GM23338 (cell line): ENCODE measurements at regions not wholly inside any gene's neighbourhood (a gene's known extent, or its start where the extent isn't known, plus 50 kb on each side); places are given as distances from the start of the nearest gene placed in this dataset.

Experiments
- ATAC-seq: fragments of 200-7000 bp; cut with Tn5 transposase; 3 replicates; pipeline ENCODE4 v1.9.1; 2020
- DNase-seq: peaks from one replicate; pipeline ENCODE4 v3.0.0-alpha.2; 2015; ENCODE audit warnings: low spot score
- H2AFZ ChIP-seq: fragments of 200-600 bp; sonication (generic); 2 replicates; pipeline ENCODE4 v1.8.0; 2016; ENCODE audit warnings: antibody characterized with exemption, mild to moderate bottlenecking, moderate library complexity
- H3F3A ChIP-seq: fragments of 200-600 bp; sonication (generic); replicated peaks from 2 replicates; pipeline ENCODE4 v1.8.0; 2017; ENCODE audit warnings: antibody characterized with exemption, mixed run types, low read depth
- H3K27ac ChIP-seq: fragments of 200-600 bp; sonication (generic); 2 replicates; pipeline ENCODE4 v1.6.1; 2016; ENCODE audit warnings: low read depth
- H3K27me3 ChIP-seq: fragments of 200-600 bp; sonication (generic); 2 replicates; pipeline ENCODE4 v1.8.0; 2016; ENCODE audit warnings: mild to moderate bottlenecking, mixed run types, moderate library complexity; ENCODE audit not compliant: insufficient read depth
- H3K36me3 ChIP-seq: fragments of 200-600 bp; sonication (generic); 2 replicates; pipeline ENCODE4 v1.8.0; 2016; ENCODE audit warnings: mild to moderate bottlenecking; ENCODE audit not compliant: insufficient read depth
- H3K4me1 ChIP-seq: fragments of 200-600 bp; sonication (generic); 2 replicates; pipeline ENCODE4 v1.8.0; 2016; ENCODE audit warnings: mild to moderate bottlenecking, moderate library complexity; ENCODE audit not compliant: insufficient read depth
- H3K4me2 ChIP-seq: fragments of 200-600 bp; sonication (generic); 2 replicates; pipeline ENCODE4 v1.7.1; 2017; ENCODE audit warnings: mixed run types
- H3K4me3 ChIP-seq: fragments of 200-600 bp; sonication (generic); 2 replicates; pipeline ENCODE4 v1.6.1; 2016; ENCODE audit warnings: mixed run types
- H3K79me2 ChIP-seq: fragments of 200-600 bp; sonication (generic); replicated peaks from 2 replicates; pipeline ENCODE4 v1.8.0; 2017; ENCODE audit warnings: mild to moderate bottlenecking; ENCODE audit not compliant: insufficient read depth
- H3K9me2 ChIP-seq: fragments of 200-600 bp; sonication (generic); 2 replicates; pipeline ENCODE4 v1.8.0; 2017; ENCODE audit not compliant: insufficient read depth
- H4K20me1 ChIP-seq: fragments of 200-600 bp; sonication (generic); replicated peaks from 2 replicates; pipeline ENCODE4 v1.8.0; 2017; ENCODE audit warnings: mild to moderate bottlenecking; ENCODE audit not compliant: insufficient read depth
- H3K27ac Mint-ChIP-seq: 2 replicates; pipeline ENCODE4 v1.8.0; 2020; ENCODE audit warnings: inconsistent platforms, mild to moderate bottlenecking, moderate library complexity, mixed read lengths
- H3K27me3 Mint-ChIP-seq: 3 replicates; pipeline ENCODE4 v1.8.0; 2022; ENCODE audit warnings: low read depth, mild to moderate bottlenecking, moderate library complexity, mixed read lengths, inconsistent platforms; ENCODE audit not compliant: insufficient read depth, poor library complexity
- H3K36me3 Mint-ChIP-seq: 3 replicates; pipeline ENCODE4 v1.8.0; 2021; ENCODE audit warnings: low read depth, mild to moderate bottlenecking, inconsistent platforms, moderate library complexity, mixed read lengths
- H3K4me1 Mint-ChIP-seq: 3 replicates; pipeline ENCODE4 v1.8.0; 2020; ENCODE audit warnings: mild to moderate bottlenecking, inconsistent platforms, mixed read lengths
- H3K4me3 Mint-ChIP-seq: 3 replicates; pipeline ENCODE4 v1.8.0; 2021; ENCODE audit warnings: moderate library complexity, mild to moderate bottlenecking, inconsistent platforms, mixed read lengths
- H3K9me3 Mint-ChIP-seq: 3 replicates; pipeline ENCODE4 v1.8.0; 2020; ENCODE audit warnings: moderate library complexity, mild to moderate bottlenecking, inconsistent platforms, mixed read lengths
- EZH2 ChIP-seq: fragments of 200-600 bp; sonication (generic); IDR thresholded peaks from one replicate; pipeline ENCODE4 v1.8.0; 2017; ENCODE audit warnings: antibody characterized with exemption, mild to moderate bottlenecking, low read depth; ENCODE audit not compliant: unreplicated experiment
- EZH2phosphoT487 ChIP-seq: fragments of 200-600 bp; sonication (generic); IDR thresholded peaks from one replicate; pipeline ENCODE4 v1.8.1; 2018; ENCODE audit warnings: antibody characterized with exemption; ENCODE audit not compliant: unreplicated experiment
- JUNB ChIP-seq: IDR thresholded peaks from one replicate; pipeline ENCODE4 v1.6.1; 2016; ENCODE audit warnings: antibody characterized with exemption; ENCODE audit not compliant: unreplicated experiment
- NANOG ChIP-seq: IDR thresholded peaks from 2 replicates; pipeline ENCODE4 v1.6.1; 2016; ENCODE audit warnings: antibody characterized with exemption, borderline replicate concordance
- POLR2AphosphoS5 ChIP-seq: IDR thresholded peaks from 2 replicates; pipeline ENCODE4 v1.6.1; 2016; ENCODE audit warnings: antibody characterized with exemption, low read depth
- STAT1 ChIP-seq: IDR thresholded peaks from one replicate; pipeline ENCODE4 v1.6.1; 2016; ENCODE audit warnings: antibody characterized with exemption; ENCODE audit not compliant: unreplicated experiment
- ZNF114 ChIP-seq: fragments of 250-450 bp; sonication (Bioruptor Pico); IDR thresholded peaks from 2 replicates; pipeline ENCODE4 v1.5.0; 2020; ENCODE audit warnings: mild to moderate bottlenecking, moderate library complexity
- ZNF331 ChIP-seq: fragments of 250-450 bp; sonication (Bioruptor Pico); IDR thresholded peaks from 2 replicates; pipeline ENCODE4 v1.5.0; 2020; ENCODE audit warnings: low read depth, mild to moderate bottlenecking, moderate library complexity
- TF ChIP-seq, protein P1 (sequence below): IDR thresholded peaks from 2 replicates; pipeline ENCODE4 v1.6.1; 2016; ENCODE audit warnings: antibody characterized with exemption
- TF ChIP-seq, protein P2 (sequence below): IDR thresholded peaks from one replicate; pipeline ENCODE4 v1.6.1; 2018; ENCODE audit warnings: antibody characterized with exemption; ENCODE audit not compliant: unreplicated experiment
- TF ChIP-seq, protein P3 (sequence below): fragments of 250-450 bp; sonication (Bioruptor Pico); IDR thresholded peaks from 2 replicates; pipeline ENCODE4 v1.5.0; 2020; ENCODE audit warnings: mild to moderate bottlenecking, moderate library complexity

DNA sequence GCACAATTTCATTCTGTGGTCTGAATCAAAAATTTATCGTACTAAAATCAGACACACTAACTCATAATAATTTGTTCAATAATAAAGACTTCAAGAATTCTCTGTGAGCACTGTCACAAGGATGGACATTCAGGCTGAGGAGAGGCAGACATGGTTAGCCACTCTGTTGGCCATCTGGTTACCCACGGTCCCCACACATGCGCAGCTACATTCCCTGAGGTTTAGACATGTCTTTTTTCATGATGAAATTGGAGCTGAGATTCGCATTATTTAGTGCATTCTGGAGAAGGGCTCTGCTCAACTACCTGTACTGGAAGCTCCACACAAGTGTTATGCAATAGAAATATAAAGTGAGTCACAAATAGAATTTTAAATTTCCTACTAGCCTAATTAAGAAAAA is 156.9 kb downstream of the SUCNR1 start (continued):
- TF ChIP-seq, protein P1, sequence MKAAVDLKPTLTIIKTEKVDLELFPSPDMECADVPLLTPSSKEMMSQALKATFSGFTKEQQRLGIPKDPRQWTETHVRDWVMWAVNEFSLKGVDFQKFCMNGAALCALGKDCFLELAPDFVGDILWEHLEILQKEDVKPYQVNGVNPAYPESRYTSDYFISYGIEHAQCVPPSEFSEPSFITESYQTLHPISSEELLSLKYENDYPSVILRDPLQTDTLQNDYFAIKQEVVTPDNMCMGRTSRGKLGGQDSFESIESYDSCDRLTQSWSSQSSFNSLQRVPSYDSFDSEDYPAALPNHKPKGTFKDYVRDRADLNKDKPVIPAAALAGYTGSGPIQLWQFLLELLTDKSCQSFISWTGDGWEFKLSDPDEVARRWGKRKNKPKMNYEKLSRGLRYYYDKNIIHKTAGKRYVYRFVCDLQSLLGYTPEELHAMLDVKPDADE, result no peak
- TF ChIP-seq POLR2AphosphoS5 (no peak), STAT1 (no peak), JUNB (no peak), NANOG (no peak), ZNF331 (CRISPR knock-in tag) (no peak), EZH2phosphoT487 (no peak)
- TF ChIP-seq, protein P2, sequence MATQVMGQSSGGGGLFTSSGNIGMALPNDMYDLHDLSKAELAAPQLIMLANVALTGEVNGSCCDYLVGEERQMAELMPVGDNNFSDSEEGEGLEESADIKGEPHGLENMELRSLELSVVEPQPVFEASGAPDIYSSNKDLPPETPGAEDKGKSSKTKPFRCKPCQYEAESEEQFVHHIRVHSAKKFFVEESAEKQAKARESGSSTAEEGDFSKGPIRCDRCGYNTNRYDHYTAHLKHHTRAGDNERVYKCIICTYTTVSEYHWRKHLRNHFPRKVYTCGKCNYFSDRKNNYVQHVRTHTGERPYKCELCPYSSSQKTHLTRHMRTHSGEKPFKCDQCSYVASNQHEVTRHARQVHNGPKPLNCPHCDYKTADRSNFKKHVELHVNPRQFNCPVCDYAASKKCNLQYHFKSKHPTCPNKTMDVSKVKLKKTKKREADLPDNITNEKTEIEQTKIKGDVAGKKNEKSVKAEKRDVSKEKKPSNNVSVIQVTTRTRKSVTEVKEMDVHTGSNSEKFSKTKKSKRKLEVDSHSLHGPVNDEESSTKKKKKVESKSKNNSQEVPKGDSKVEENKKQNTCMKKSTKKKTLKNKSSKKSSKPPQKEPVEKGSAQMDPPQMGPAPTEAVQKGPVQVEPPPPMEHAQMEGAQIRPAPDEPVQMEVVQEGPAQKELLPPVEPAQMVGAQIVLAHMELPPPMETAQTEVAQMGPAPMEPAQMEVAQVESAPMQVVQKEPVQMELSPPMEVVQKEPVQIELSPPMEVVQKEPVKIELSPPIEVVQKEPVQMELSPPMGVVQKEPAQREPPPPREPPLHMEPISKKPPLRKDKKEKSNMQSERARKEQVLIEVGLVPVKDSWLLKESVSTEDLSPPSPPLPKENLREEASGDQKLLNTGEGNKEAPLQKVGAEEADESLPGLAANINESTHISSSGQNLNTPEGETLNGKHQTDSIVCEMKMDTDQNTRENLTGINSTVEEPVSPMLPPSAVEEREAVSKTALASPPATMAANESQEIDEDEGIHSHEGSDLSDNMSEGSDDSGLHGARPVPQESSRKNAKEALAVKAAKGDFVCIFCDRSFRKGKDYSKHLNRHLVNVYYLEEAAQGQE, result no peak

DNA sequence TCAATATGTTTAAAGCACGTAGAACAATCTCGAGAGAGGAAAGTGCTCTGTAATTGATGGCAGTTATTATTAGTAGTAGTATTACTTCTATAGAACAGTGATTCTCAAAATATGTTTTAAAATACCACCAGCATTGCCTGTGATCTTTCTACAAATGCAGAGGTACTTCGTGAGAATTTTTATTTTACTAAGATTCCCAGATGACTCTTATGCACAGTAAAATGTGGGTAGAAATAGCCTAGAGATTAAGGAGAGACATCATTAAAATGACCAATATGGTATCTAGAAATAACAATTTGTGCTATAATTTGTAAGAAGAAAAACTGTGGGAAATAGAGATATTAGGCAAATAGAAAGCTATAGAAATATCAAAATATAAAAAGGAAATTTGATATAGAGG is 157.9 kb downstream of the SUCNR1 start:
- Mint-ChIP-seq H3K36me3 (peaks cover 27% of the 10 kb centered on the region; the same call in 2 of the 3 replicates), H3K4me1 (peaks cover 5% of the 10 kb centered on the region; the same call in 2 of the 3 replicates), H3K27me3 (no peaks in the 10 kb centered on the region), H3K9me3 (peaks cover 31% of the 10 kb centered on the region), H3K4me3 (no peak overlapping the region), H3K27ac (no peak overlapping the region)
- Histone ChIP-seq H3F3A (no peaks in the 10 kb centered on the region), H3K27me3 (no peaks in the 10 kb centered on the region), H3K36me3 (no peaks in the 10 kb centered on the region), H2AFZ (no peak overlapping the region), H3K4me3 (no peak overlapping the region), H3K79me2 (no peaks in the 10 kb centered on the region), H3K4me1 (peaks cover 9% of the 10 kb centered on the region; the same call in 1 of the 2 replicates), H3K27ac (no peak overlapping the region), H3K9me2 (no peaks in the 10 kb centered on the region), H3K4me2 (no peak overlapping the region), H4K20me1 (no peaks in the 10 kb centered on the region)
- DNase-seq (no peak), ATAC-seq (no peak)
- TF ChIP-seq NANOG (no peak), EZH2 (no peak), STAT1 (no peak), JUNB (no peak), ZNF331 (CRISPR knock-in tag) (no peak), POLR2AphosphoS5 (no peak), ZNF114 (CRISPR knock-in tag) (no peak)
- TF ChIP-seq, protein P2, result no peak
- TF ChIP-seq, protein P3, sequence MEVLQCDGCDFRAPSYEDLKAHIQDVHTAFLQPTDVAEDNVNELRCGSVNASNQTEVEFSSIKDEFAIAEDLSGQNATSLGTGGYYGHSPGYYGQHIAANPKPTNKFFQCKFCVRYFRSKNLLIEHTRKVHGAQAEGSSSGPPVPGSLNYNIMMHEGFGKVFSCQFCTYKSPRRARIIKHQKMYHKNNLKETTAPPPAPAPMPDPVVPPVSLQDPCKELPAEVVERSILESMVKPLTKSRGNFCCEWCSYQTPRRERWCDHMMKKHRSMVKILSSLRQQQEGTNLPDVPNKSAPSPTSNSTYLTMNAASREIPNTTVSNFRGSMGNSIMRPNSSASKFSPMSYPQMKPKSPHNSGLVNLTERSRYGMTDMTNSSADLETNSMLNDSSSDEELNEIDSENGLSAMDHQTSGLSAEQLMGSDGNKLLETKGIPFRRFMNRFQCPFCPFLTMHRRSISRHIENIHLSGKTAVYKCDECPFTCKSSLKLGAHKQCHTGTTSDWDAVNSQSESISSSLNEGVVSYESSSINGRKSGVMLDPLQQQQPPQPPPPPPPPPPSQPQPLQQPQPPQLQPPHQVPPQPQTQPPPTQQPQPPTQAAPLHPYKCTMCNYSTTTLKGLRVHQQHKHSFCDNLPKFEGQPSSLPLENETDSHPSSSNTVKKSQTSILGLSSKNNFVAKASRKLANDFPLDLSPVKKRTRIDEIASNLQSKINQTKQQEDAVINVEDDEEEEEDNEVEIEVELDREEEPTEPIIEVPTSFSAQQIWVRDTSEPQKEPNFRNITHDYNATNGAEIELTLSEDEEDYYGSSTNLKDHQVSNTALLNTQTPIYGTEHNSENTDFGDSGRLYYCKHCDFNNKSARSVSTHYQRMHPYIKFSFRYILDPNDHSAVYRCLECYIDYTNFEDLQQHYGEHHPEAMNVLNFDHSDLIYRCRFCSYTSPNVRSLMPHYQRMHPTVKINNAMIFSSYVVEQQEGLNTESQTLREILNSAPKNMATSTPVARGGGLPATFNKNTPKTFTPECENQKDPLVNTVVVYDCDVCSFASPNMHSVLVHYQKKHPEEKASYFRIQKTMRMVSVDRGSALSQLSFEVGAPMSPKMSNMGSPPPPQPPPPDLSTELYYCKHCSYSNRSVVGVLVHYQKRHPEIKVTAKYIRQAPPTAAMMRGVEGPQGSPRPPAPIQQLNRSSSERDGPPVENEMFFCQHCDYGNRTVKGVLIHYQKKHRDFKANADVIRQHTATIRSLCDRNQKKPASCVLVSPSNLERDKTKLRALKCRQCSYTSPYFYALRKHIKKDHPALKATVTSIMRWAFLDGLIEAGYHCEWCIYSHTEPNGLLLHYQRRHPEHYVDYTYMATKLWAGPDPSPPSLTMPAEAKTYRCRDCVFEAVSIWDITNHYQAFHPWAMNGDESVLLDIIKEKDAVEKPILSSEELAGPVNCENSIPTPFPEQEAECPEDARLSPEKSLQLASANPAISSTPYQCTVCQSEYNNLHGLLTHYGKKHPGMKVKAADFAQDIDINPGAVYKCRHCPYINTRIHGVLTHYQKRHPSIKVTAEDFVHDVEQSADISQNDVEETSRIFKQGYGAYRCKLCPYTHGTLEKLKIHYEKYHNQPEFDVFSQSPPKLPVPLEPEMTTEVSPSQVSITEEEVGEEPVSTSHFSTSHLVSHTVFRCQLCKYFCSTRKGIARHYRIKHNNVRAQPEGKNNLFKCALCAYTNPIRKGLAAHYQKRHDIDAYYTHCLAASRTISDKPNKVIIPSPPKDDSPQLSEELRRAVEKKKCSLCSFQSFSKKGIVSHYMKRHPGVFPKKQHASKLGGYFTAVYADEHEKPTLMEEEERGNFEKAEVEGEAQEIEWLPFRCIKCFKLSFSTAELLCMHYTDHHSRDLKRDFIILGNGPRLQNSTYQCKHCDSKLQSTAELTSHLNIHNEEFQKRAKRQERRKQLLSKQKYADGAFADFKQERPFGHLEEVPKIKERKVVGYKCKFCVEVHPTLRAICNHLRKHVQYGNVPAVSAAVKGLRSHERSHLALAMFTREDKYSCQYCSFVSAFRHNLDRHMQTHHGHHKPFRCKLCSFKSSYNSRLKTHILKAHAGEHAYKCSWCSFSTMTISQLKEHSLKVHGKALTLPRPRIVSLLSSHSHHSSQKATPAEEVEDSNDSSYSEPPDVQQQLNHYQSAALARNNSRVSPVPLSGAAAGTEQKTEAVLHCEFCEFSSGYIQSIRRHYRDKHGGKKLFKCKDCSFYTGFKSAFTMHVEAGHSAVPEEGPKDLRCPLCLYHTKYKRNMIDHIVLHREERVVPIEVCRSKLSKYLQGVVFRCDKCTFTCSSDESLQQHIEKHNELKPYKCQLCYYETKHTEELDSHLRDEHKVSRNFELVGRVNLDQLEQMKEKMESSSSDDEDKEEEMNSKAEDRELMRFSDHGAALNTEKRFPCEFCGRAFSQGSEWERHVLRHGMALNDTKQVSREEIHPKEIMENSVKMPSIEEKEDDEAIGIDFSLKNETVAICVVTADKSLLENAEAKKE, result no peak
